22Rv1 (cell line): ENCODE measurements at regions not wholly inside any gene's neighbourhood (a gene's known extent, or its start where the extent isn't known, plus 50 kb on each side); places are given as distances from the start of the nearest gene placed in this dataset.

Source experiments
- CTCF ChIP-seq: fragments of 450-650 bp; IDR thresholded peaks from 2 replicates; pipeline ENCODE4 v1.5.1; 2017; ENCODE audit warnings: mild to moderate bottlenecking
- ZFX ChIP-seq: fragments of 450-650 bp; IDR thresholded peaks from 2 replicates; pipeline ENCODE4 v1.6.1; 2017; ENCODE audit warnings: antibody characterized with exemption, borderline replicate concordance

- TF ChIP-seq CTCF: no peak
- no peak for TF ChIP-seq ZFX
These were observed 420.9 kb upstream of the MGMT start for GRCh38 chr10:129046065-129046681.
